ENCODE measurements at regions not wholly inside any gene's neighbourhood (a gene's known extent, or its start where the extent isn't known, plus 50 kb on each side); places are given as distances from the start of the nearest gene placed in this dataset.

DNA sequence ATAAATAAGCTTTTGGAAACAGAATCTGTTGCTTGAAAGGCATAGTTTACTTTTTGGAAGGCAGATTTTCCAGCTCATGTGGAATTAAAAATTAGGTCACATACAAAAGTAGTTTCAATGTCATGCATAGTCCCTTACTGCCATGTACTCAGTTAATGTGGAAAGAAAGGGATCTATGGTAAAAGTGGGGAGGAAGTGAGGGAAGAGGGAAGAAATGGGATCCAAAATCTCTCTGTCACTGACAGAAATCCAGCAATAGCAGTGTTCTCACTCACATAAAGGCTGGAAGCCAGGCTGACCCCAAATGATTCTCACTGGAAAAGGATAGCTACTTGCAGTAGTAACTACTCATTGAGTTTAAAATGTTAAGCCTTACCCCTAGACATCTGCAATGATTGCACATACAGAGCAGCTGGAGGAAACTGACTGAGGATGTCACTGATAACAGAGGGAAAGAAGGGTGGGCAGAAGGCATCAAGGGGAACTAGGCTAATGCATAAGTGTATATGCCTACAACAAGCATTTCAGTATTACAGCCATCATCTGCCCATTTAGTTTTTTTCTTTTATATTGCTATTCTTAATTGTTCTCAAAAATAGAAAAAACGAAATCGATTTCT lies 445.6 kb downstream of the FAT4 start:
- Histone ChIP-seq H3K4me1 (ENCODE audit: insufficient read depth, low read length) (no peaks in the 10 kb centered on the region), H3K27ac (ENCODE audit: low read length) (no peak overlapping the region), H3K4me3 (ENCODE audit: low read length) (no peak overlapping the region), H3K9me3 (ENCODE audit: insufficient read depth, low read depth, low read length) (no peaks in the 10 kb centered on the region), H3K36me3 (ENCODE audit: insufficient read depth, low read depth, low read length) (no peaks in the 10 kb centered on the region), H3K27me3 (ENCODE audit: insufficient read depth, low read length) (no peaks in the 10 kb centered on the region), H3K9ac (ENCODE audit: low read depth, low read length) (no peak overlapping the region)

GRCh38 chr4:125760956-125761355 lies 446.2 kb downstream of the FAT4 start:
- Histone ChIP-seq H3K36me3 (ENCODE audit: insufficient read depth, low read depth, low read length) (no peaks in the 10 kb centered on the region), H3K27ac (ENCODE audit: low read length) (no peak overlapping the region), H3K4me3 (ENCODE audit: low read length) (no peak overlapping the region), H3K9me3 (ENCODE audit: insufficient read depth, low read depth, low read length) (no peaks in the 10 kb centered on the region), H3K9ac (ENCODE audit: low read depth, low read length) (no peak overlapping the region), H3K4me1 (ENCODE audit: insufficient read depth, low read length) (no peaks in the 10 kb centered on the region), H3K27me3 (ENCODE audit: insufficient read depth, low read length) (no peaks in the 10 kb centered on the region)

DNA sequence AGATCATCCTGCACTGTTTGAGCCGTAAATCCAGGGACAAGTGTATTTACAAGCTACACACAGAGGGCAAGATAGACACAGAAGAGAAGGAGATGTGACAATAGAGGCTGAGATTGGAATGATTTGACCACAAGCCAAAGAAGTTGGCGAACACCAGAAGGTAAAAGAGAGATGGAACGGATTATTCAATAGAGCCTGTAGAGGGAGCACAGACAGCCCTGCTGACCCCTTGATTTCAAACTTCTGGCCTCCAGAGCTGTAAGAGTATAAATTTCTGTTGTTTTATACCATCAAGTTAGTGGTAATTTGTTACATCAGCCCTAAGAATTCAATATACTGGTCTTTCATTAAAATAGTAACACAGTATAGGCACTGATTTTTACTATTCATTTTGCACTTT lies 447.8 kb downstream of the FAT4 start:
- Histone ChIP-seq H3K4me3 (ENCODE audit: low read length) (no peak overlapping the region), H3K4me1 (ENCODE audit: insufficient read depth, low read length) (no peaks in the 10 kb centered on the region), H3K27ac (ENCODE audit: low read length) (no peak overlapping the region), H3K9me3 (ENCODE audit: insufficient read depth, low read depth, low read length) (no peaks in the 10 kb centered on the region), H3K36me3 (ENCODE audit: insufficient read depth, low read depth, low read length) (no peaks in the 10 kb centered on the region), H3K9ac (ENCODE audit: low read depth, low read length) (no peak overlapping the region), H3K27me3 (ENCODE audit: insufficient read depth, low read length) (no peaks in the 10 kb centered on the region)

DNA sequence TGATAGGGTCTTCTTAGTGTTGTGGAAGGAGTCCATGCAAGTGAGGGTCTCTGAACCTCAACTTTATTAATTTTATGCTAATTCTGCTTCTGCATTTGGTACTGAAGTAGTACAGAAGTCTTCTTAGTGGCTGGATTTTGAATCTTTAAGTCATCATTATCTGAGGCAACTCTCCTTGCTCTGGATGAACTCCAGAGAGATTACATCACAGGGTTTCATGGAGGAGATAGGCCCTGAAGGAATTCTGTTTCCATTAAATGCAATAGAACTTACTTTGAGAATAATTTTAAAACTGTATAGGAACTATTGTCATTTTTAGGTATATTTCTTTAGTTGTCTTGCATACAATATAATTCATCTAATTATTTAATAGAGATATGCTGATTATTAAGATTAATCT lies 451.2 kb downstream of the FAT4 start:
- Histone ChIP-seq H3K4me3 (ENCODE audit: low read length) (no peak overlapping the region), H3K4me1 (ENCODE audit: insufficient read depth, low read length) (no peaks in the 10 kb centered on the region), H3K27me3 (ENCODE audit: insufficient read depth, low read length) (no peaks in the 10 kb centered on the region)

GRCh38 chr4:125770814-125771398 lies 456.2 kb downstream of the FAT4 start:
- H3K4me3 ChIP-seq (ENCODE audit: low read length): no peak overlapping the region
- H3K36me3 ChIP-seq (ENCODE audit: insufficient read depth, low read depth, low read length): no peaks in the 10 kb centered on the region
- no peak overlapping the region for H3K27ac ChIP-seq (ENCODE audit: low read length)
- H3K9ac ChIP-seq (ENCODE audit: low read depth, low read length): no peak overlapping the region
- peaks cover 4% of the 10 kb centered on the region for H3K9me3 ChIP-seq (ENCODE audit: insufficient read depth, low read depth, low read length)
- H3K27me3 ChIP-seq (ENCODE audit: insufficient read depth, low read length): no peaks in the 10 kb centered on the region
- H3K4me1 ChIP-seq (ENCODE audit: insufficient read depth, low read length): no peaks in the 10 kb centered on the region

More for the DNA sequence above, 451.2 kb downstream of the FAT4 start:
- Histone ChIP-seq H3K9ac (ENCODE audit: low read depth, low read length) (no peak overlapping the region), H3K36me3 (ENCODE audit: insufficient read depth, low read depth, low read length) (no peaks in the 10 kb centered on the region), H3K27ac (ENCODE audit: low read length) (no peak overlapping the region), H3K9me3 (ENCODE audit: insufficient read depth, low read depth, low read length) (no peaks in the 10 kb centered on the region)

DNA sequence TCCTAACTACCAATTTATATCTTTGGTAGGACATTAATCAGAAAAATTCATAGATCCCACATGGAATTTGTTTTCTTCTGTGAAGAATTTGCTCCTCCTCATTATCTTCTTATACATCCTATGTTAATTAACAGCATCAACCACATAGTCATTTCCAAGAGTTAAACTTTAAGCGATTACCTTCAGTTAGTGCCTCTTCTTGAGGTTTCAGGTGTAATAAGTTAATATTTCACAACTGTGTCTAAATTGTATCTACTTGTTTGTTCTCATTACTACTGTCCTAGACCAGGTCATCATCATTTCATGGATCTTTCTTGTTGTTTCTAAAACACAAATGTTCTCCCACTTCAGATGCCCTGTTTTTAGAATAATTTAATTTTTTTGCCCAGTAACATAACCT lies 457.9 kb downstream of the FAT4 start:
- H3K4me3 ChIP-seq (ENCODE audit: low read length): no peak overlapping the region
- peaks cover 13% of the 10 kb centered on the region for H3K9me3 ChIP-seq (ENCODE audit: insufficient read depth, low read depth, low read length)
- no peaks in the 10 kb centered on the region for H3K27me3 ChIP-seq (ENCODE audit: insufficient read depth, low read length)
- no peaks in the 10 kb centered on the region for H3K36me3 ChIP-seq (ENCODE audit: insufficient read depth, low read depth, low read length)
- H3K9ac ChIP-seq (ENCODE audit: low read depth, low read length): no peak overlapping the region
- H3K27ac ChIP-seq (ENCODE audit: low read length): no peak overlapping the region
- no peaks in the 10 kb centered on the region for H3K4me1 ChIP-seq (ENCODE audit: insufficient read depth, low read length)

GRCh38 chr4:125773502-125773901 lies 458.7 kb downstream of the FAT4 start:
- Histone ChIP-seq H3K36me3 (ENCODE audit: insufficient read depth, low read depth, low read length) (no peaks in the 10 kb centered on the region), H3K9ac (ENCODE audit: low read depth, low read length) (no peak overlapping the region), H3K9me3 (ENCODE audit: insufficient read depth, low read depth, low read length) (peaks cover 13% of the 10 kb centered on the region), H3K4me3 (ENCODE audit: low read length) (no peak overlapping the region), H3K27ac (ENCODE audit: low read length) (no peak overlapping the region), H3K27me3 (ENCODE audit: insufficient read depth, low read length) (no peaks in the 10 kb centered on the region), H3K4me1 (ENCODE audit: insufficient read depth, low read length) (no peaks in the 10 kb centered on the region)

DNA sequence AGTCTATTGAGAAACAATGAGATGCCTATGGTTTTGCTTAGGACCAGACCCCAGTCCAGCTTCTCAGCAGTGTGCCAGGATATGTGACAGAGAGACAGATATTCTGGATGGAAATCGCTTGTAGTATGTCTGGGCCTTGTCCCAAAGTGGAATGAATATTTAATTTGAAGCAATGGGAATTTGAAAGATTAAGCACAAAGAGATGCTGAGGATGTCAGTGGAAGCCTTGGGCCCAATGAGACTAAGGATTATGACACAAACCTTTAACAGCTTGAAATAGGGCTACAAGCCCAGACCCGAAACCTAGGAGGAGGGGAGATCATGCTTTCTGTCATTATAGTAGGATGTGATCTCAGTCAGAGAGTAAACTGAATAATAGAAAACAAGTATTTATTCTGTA lies 459.2 kb downstream of the FAT4 start:
- peaks cover 13% of the 10 kb centered on the region for H3K9me3 ChIP-seq (ENCODE audit: insufficient read depth, low read depth, low read length)
- no peak overlapping the region for H3K9ac ChIP-seq (ENCODE audit: low read depth, low read length)
- H3K4me1 ChIP-seq (ENCODE audit: insufficient read depth, low read length): no peaks in the 10 kb centered on the region
- no peak overlapping the region for H3K4me3 ChIP-seq (ENCODE audit: low read length)
- no peaks in the 10 kb centered on the region for H3K36me3 ChIP-seq (ENCODE audit: insufficient read depth, low read depth, low read length)
- no peaks in the 10 kb centered on the region for H3K27me3 ChIP-seq (ENCODE audit: insufficient read depth, low read length)
- no peak overlapping the region for H3K27ac ChIP-seq (ENCODE audit: low read length)

DNA sequence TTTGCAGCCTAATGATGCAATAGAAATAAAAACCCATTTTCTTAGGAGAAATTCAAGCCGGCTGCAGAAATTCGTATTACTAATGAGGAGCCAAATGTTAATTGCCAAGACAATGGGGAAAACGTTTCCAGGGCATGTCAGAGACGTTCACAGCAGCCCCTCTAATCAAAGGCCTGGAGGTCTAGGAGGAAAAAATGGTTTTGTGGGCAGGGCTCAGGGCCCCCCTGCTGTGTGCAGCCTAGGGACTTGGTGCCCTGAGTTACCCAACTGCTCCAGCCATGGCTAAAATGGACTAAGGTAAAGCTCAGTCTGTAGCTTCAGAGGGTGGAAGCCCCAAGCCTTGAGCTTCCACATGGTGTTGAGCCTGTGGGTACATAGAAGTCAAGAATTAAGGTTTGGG lies 461.4 kb downstream of the FAT4 start:
- H3K9ac ChIP-seq (ENCODE audit: low read depth, low read length): no peak overlapping the region
- H3K4me1 ChIP-seq (ENCODE audit: insufficient read depth, low read length): no peaks in the 10 kb centered on the region
- no peak overlapping the region for H3K4me3 ChIP-seq (ENCODE audit: low read length)
- H3K9me3 ChIP-seq (ENCODE audit: insufficient read depth, low read depth, low read length): peaks cover 13% of the 10 kb centered on the region
- H3K27me3 ChIP-seq (ENCODE audit: insufficient read depth, low read length): no peaks in the 10 kb centered on the region
- no peaks in the 10 kb centered on the region for H3K36me3 ChIP-seq (ENCODE audit: insufficient read depth, low read depth, low read length)
- H3K27ac ChIP-seq (ENCODE audit: low read length): no peak overlapping the region

GRCh38 chr4:125780164-125780563 lies 465.4 kb downstream of the FAT4 start:
- Histone ChIP-seq H3K9me3 (ENCODE audit: insufficient read depth, low read depth, low read length) (peaks cover 13% of the 10 kb centered on the region), H3K4me3 (ENCODE audit: low read length) (no peak overlapping the region), H3K4me1 (ENCODE audit: insufficient read depth, low read length) (no peaks in the 10 kb centered on the region), H3K27me3 (ENCODE audit: insufficient read depth, low read length) (no peaks in the 10 kb centered on the region), H3K36me3 (ENCODE audit: insufficient read depth, low read depth, low read length) (no peaks in the 10 kb centered on the region), H3K27ac (ENCODE audit: low read length) (no peak overlapping the region), H3K9ac (ENCODE audit: low read depth, low read length) (no peak overlapping the region)

DNA sequence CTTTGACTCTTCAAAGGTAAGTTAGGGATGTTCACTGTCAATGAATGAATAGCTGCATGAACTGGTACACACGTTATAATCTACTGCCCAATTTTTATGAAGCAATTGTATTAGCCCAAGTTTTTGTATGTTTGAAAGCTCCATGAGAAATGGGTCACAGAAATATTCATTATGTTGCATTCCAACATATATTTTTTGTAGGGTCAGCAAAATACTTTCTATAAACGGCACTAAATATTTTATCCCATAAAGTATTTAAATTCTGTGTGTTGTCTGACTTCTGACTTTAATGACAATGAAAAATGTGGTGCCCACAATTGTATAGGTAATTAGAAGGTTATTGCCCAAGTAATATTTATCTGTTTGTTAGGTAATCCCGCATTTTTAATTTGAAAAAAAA lies 466.0 kb downstream of the FAT4 start:
- H3K36me3 ChIP-seq (ENCODE audit: insufficient read depth, low read depth, low read length): no peaks in the 10 kb centered on the region
- H3K4me1 ChIP-seq (ENCODE audit: insufficient read depth, low read length): no peaks in the 10 kb centered on the region
- no peak overlapping the region for H3K9ac ChIP-seq (ENCODE audit: low read depth, low read length)
- peaks cover 11% of the 10 kb centered on the region for H3K9me3 ChIP-seq (ENCODE audit: insufficient read depth, low read depth, low read length)
- no peak overlapping the region for H3K4me3 ChIP-seq (ENCODE audit: low read length)
- H3K27ac ChIP-seq (ENCODE audit: low read length): no peak overlapping the region
- no peaks in the 10 kb centered on the region for H3K27me3 ChIP-seq (ENCODE audit: insufficient read depth, low read length)

DNA sequence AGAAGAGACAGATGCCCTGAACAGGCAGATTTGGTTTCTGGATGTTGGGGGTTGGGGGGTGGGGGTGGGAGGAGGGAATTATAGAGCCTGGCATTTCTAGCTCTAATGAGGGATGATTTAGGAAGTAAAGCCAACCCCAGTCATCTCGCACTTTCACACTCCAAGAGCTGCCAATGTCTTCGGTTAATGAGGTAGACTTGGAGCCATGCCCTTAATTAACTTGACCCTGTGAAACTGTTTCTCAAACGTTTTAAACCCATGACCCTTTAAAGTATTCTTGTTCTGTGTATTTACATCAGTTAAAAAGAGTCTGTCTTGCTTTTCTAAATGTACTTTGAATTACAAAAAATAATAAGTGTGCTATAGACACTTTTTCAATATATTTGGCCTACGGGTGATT lies 466.9 kb downstream of the FAT4 start:
- H3K27me3 ChIP-seq (ENCODE audit: insufficient read depth, low read length): no peaks in the 10 kb centered on the region
- H3K27ac ChIP-seq (ENCODE audit: low read length): no peak overlapping the region
- no peak overlapping the region for H3K9ac ChIP-seq (ENCODE audit: low read depth, low read length)
- no peaks in the 10 kb centered on the region for H3K36me3 ChIP-seq (ENCODE audit: insufficient read depth, low read depth, low read length)
- no peaks in the 10 kb centered on the region for H3K4me1 ChIP-seq (ENCODE audit: insufficient read depth, low read length)
- no peak overlapping the region for H3K4me3 ChIP-seq (ENCODE audit: low read length)
- peaks cover 2% of the 10 kb centered on the region for H3K9me3 ChIP-seq (ENCODE audit: insufficient read depth, low read depth, low read length)

Measured in iPS-20b (cell line).